GM21447 (cell line): ENCODE measurements at regions not wholly inside any gene's neighbourhood (a gene's known extent, or its start where the extent isn't known, plus 50 kb on each side); places are given as distances from the start of the nearest gene placed in this dataset.
"Not testable (repeated sequence)": the region's sequence is repeated elsewhere in the genome, so short reads cannot be mapped to it uniquely, and the experiment has no call there.

Source experiments
- ATAC-seq: cut with Tn5 transposase; IDR thresholded peaks from one replicate; pipeline ENCODE4 v1.9.1; 2021; ENCODE audit not compliant: unreplicated experiment

DNA sequence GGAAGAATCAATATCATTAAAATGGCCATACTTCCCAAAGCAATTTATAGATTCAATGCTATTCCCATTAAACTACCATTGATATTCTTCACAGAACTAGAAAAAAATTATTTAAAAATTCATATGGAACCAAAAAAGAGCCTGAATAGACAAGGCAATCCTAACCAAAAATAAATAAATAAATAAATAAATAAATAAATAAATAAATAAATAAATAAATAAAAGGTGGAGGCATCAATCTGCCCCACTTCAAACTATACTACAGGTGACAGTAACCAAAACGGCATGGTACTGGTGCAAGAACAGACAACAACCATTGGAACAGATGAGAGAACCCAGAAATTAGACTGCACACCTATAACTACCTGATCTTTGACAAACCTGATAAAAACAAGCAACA, 598.5 kb upstream of the GRM3 start:
- ATAC-seq, result not testable (repeated sequence)

GRCh38 chr7:86025807-86026206, 617.9 kb upstream of the GRM3 start:
- ATAC-seq, result no peak

DNA sequence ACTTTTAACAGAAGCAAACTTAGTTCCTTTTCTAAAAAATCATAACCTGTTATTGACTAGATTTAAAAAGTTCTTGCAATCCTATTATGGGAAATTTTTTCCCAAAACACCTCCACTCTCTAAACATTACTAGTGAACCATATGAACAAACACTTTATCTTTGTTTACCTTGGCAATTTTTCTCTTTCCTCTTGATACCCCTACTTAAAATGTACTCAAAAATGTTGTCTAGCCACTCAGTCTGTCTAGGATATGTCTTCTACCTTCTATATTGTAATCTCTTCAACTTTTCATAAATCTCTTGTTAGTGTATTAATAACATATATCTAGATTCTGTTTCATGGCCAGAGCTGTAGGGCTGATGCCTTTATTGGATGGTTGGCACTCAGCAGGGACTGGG, 630.0 kb upstream of the GRM3 start:
- no peak for ATAC-seq

- ATAC-seq, result no peak
Measured at GRCh38 chr7:86012971-86013370, 630.7 kb upstream of the GRM3 start.

- no peak for ATAC-seq
Measured at GRCh38 chr7:86008898-86009297, 634.8 kb upstream of the GRM3 start.

- ATAC-seq, result no peak
Measured at GRCh38 chr7:86006909-86007308, 636.8 kb upstream of the GRM3 start.

GRCh38 chr7:86002858-86003257, 640.9 kb upstream of the GRM3 start:
- no peak for ATAC-seq

- ATAC-seq, result no peak
Measured at GRCh38 chr7:85997515-85997914, 646.2 kb upstream of the GRM3 start.

- ATAC-seq, result no peak
Measured at GRCh38 chr7:85995101-85995500, 648.6 kb upstream of the GRM3 start.

DNA sequence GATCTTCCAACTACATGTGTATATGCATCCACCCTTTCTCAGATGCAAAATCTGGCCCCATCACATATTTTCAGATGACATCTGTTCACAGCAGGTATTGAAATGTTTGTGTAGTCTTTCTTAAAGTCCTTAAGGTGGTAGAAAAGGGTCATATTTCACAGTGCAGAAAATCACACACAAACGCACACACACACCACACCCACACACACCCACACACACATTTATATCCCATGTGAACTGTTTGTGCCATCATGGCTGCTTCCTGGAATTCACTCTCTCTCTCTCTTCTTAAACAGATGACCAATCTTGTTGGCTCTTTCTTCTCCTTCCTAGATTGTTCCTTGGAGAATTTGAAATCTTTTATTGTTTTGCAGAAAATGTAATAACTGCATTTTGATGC, 663.0 kb upstream of the GRM3 start:
- ATAC-seq, result no peak

GRCh38 chr7:85974176-85974575, 669.5 kb upstream of the GRM3 start:
- no peak for ATAC-seq

DNA sequence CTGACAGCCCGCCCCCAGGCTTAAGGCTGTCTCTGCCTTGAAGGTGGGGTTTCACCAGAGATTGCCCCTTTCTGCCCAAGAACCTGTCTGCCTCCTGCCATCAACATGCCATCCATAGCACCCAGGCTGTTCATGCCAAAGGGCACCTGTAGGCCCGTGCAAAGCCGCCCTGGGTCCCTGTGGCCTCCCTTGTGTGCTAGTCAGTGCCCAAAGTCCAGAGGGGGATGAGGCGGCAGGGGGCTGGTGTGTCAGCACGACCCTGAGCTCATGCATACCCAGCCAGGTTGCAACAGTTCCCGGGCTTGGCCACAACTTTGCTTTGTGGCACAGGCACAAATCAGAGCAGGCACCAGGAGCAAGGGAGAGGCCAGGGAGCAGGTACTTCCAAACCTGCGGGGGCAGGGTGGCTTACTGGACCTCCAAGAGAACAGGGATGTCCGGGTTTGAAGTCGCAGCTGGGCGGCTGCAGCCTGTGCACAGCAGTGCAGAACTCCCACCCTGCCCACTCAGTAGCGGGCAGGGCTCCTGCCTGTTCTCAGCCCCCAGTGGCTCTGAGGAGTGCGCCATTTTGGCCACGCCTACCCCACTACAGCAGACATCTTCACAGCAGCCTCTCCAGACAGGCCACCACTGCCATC, 671.1 kb upstream of the GRM3 start:
- no peak for ATAC-seq

DNA sequence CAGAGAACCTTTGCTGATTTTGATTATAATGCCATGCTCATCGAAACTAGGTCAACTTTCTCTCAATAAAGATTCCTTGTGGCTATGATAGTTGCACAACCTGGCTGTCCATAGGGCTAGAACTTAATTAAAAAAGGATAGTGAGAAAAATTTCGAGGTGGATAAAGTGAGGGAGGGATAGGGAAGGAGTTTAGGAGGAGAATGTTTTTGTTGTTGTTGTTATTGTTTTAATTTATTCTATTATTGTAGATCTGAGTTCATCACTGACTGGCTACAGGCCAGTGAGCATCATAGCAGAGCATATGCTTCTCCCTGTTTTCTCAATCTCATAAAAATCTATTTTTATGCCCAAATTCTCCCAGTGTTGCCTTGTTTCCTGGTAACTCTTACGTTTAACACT, 688.7 kb upstream of the GRM3 start:
- no peak for ATAC-seq

- ATAC-seq, result no peak
Measured at GRCh38 chr7:85950871-85951270, 692.8 kb upstream of the GRM3 start.

GRCh38 chr7:85950418-85950817, 693.3 kb upstream of the GRM3 start:
- no peak for ATAC-seq

DNA sequence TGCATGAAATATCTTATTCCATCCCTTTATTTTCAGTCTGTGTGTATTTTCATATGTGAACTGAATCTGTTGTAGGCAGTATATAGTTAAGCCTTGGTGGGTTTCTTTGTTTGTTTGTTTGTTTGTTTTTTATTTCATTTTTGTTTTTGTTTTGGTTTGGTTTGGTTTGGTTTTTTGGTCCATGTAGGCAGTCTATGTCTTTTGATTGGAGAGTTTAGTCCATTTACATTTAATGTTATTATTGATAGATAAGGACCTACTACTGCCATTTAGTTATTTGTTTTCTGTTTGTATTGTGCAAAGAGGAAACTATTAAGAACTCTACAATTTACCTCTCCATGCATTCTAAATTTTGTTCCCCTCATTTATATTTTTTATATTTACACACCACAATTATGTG, 695.9 kb upstream of the GRM3 start:
- ATAC-seq, result no peak

DNA sequence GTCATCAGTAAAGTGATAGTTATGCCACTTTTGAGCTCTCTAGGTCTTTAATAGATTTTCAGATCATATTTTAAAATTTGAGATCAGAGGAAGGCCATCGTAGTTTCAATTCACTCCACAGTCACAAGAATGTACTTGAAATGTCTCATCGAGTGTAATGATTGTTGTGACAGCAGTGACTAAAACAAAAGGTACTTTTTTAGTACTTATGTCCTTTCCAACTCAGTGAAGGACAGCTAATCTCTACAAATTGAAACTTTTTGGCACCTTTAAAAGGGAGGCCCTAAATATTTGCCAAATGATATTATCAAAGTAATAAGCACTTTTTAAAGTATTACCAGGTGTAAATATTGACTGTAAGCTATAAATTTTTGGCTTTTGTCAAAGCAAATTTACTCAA, 702.9 kb upstream of the GRM3 start:
- ATAC-seq, result no peak

DNA sequence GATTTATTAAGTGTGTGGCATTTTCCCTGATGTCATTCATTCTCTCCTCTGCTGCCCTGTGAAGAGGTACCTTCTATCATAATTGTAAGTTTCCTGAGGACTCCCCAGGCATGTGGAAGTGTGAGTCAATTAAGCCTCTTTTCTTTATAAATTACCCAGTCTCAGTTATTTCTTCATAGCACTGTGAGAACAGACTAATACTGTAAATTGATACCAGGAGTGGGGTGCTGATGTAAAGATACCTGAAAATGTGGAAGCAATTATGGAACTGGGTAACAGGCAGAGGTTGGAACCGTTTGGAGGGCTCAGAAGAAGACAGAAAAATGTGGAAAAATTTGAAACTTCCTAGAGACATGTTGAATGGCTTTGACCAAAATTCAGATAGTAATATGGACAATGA, 711.8 kb upstream of the GRM3 start:
- ATAC-seq, result no peak

GRCh38 chr7:85928500-85928899, 715.2 kb upstream of the GRM3 start:
- no peak for ATAC-seq

- ATAC-seq, result no peak
Measured at GRCh38 chr7:85927226-85927625, 716.5 kb upstream of the GRM3 start.

DNA sequence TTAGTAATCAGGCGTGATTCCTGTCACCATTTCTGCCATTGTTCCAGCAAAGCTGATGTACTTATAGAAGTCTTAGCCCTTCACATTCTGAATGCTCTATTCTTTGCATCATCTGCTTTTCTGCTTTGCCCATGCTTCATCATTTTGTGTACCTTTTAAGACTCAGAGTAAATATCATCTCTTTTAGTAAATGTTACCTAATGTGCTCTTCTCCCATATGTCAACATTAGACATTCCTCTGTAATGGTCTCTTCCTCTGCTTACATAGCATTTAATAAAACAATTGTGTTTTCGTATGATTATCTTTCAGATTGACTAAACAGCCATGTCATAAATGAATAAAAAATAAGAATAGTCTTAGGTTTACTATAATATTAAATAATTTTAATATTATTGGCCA, 719.6 kb upstream of the GRM3 start:
- no peak for ATAC-seq

DNA sequence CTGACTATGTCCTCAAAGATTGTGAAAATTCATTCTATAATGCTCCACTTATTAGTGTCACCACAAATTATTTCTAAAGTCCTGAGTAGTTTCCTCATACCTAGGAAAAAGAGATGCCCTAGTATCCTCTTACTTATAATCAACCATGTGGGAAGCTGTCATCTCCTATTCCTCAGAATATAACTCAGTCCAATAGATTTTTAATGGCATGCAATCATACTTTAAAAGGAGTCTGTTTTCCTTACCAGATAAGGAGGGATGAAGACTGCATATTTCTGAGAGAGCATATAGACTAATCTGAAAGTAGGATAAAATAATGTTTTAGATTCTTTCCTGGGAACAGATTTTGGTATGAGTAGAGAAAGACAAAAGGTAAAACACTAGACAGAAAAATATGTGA, 727.7 kb upstream of the GRM3 start:
- no peak for ATAC-seq

- no peak for ATAC-seq
Measured at GRCh38 chr7:85914437-85914836, 727.6 kb upstream of the SEMA3D start.

DNA sequence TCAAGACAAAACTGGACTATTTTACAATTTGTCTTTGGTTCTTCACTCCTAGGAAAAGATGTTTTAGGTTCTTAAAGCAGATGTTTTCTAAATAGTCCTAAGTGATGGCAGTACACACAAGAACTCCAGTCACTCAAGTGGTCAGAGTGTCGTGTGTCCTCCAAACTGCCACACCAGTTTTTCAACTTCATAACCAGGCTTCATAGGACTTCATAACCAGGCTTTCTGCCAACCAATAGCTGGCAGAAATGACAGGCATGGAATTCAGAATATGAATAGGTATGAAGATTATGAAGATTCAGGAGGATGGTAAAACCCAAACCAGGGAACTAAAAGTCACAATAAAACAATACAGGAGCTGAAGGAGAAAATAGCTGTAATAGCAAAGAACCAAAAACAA, 721.2 kb upstream of the SEMA3D start:
- no peak for ATAC-seq
